Rectal smooth muscle tissue (tissue), 1 donor: ENCODE measurements at regions not wholly inside any gene's neighbourhood (a gene's known extent, or its start where the extent isn't known, plus 50 kb on each side); places are given as distances from the start of the nearest gene placed in this dataset.

ENCODE experiments used
- H3K27ac ChIP-seq: one replicate; pipeline ENCODE4 v1.7.0; 2013; ENCODE audit warnings: low read depth, low read length, inconsistent platforms
- H3K27me3 ChIP-seq: one replicate; pipeline ENCODE4 v1.7.0; 2013; ENCODE audit warnings: low read length; ENCODE audit not compliant: control insufficient read depth, insufficient read depth
- H3K36me3 ChIP-seq: one replicate; pipeline ENCODE4 v1.7.0; 2013; ENCODE audit warnings: low read length; ENCODE audit not compliant: control insufficient read depth, insufficient read depth
- H3K4me1 ChIP-seq: one replicate; pipeline ENCODE4 v1.7.0; 2013; ENCODE audit warnings: low read length; ENCODE audit not compliant: control insufficient read depth, insufficient read depth
- H3K4me3 ChIP-seq: one replicate; pipeline ENCODE4 v1.7.0; 2013; ENCODE audit warnings: low read length
- H3K9ac ChIP-seq: one replicate; pipeline ENCODE4 v1.7.0; 2013; ENCODE audit warnings: low read length

- Histone ChIP-seq H3K9ac (no peak overlapping the region), H3K27me3 (no peaks in the 10 kb centered on the region), H3K4me1 (no peaks in the 10 kb centered on the region), H3K27ac (no peak overlapping the region), H3K4me3 (no peak overlapping the region), H3K36me3 (no peaks in the 10 kb centered on the region)
Observed at GRCh38 chr3:168307893-168308292, 212.2 kb upstream of the GOLIM4 start.

DNA sequence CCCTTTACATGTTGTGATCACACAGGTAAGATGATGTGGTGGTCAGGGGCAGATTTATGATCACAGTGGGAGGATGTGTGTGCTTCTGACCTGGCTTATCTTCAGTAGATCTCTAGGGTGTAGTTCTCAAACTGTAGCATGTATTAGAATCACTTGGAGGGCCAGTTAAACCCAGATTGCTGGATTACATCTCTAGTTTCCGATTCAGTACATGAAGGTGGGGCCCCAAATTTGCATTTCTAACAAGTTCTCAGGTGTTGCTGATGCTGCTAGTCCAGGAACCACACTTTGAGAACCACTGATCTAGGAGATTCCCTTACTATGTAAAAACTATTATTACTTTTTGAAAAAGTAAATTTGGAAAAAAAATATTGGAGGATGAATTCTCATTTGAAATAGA is 199.3 kb upstream of the GOLIM4 start:
- no peaks in the 10 kb centered on the region for H3K36me3 ChIP-seq
- no peak overlapping the region for H3K9ac ChIP-seq
- H3K4me1 ChIP-seq = no peaks in the 10 kb centered on the region
- no peak overlapping the region for H3K27ac ChIP-seq
- no peaks in the 10 kb centered on the region for H3K27me3 ChIP-seq
- H3K4me3 ChIP-seq = no peak overlapping the region

GRCh38 chr3:168292296-168292695 is 196.6 kb upstream of the GOLIM4 start:
- no peaks in the 10 kb centered on the region for H3K27me3 ChIP-seq
- no peak overlapping the region for H3K27ac ChIP-seq
- no peaks in the 10 kb centered on the region for H3K4me1 ChIP-seq
- H3K4me3 ChIP-seq = no peak overlapping the region
- no peak overlapping the region for H3K9ac ChIP-seq
- no peaks in the 10 kb centered on the region for H3K36me3 ChIP-seq

GRCh38 chr3:168289471-168290008 is 193.8 kb upstream of the GOLIM4 start:
- Histone ChIP-seq H3K4me3 (no peak overlapping the region), H3K36me3 (no peaks in the 10 kb centered on the region), H3K27me3 (no peaks in the 10 kb centered on the region), H3K27ac (no peak overlapping the region), H3K4me1 (no peaks in the 10 kb centered on the region), H3K9ac (no peak overlapping the region)

- H3K4me1 ChIP-seq = no peaks in the 10 kb centered on the region
- no peak overlapping the region for H3K4me3 ChIP-seq
- H3K36me3 ChIP-seq = no peaks in the 10 kb centered on the region
- H3K9ac ChIP-seq = no peak overlapping the region
- H3K27me3 ChIP-seq = no peaks in the 10 kb centered on the region
- H3K27ac ChIP-seq = no peak overlapping the region
Observed at GRCh38 chr3:168288511-168289401, 193.0 kb upstream of the GOLIM4 start.

- Histone ChIP-seq H3K4me3 (no peak overlapping the region), H3K27me3 (no peaks in the 10 kb centered on the region), H3K27ac (no peak overlapping the region), H3K4me1 (no peaks in the 10 kb centered on the region), H3K9ac (no peak overlapping the region), H3K36me3 (no peaks in the 10 kb centered on the region)
Observed at GRCh38 chr3:168285506-168285905, 189.8 kb upstream of the GOLIM4 start.

- Histone ChIP-seq H3K27ac (no peak overlapping the region), H3K9ac (no peak overlapping the region), H3K4me3 (no peak overlapping the region), H3K27me3 (no peaks in the 10 kb centered on the region), H3K4me1 (no peaks in the 10 kb centered on the region), H3K36me3 (no peaks in the 10 kb centered on the region)
Observed at GRCh38 chr3:168284728-168285127, 189.0 kb upstream of the GOLIM4 start.

- Histone ChIP-seq H3K9ac (no peak overlapping the region), H3K4me3 (no peak overlapping the region), H3K36me3 (no peaks in the 10 kb centered on the region), H3K27me3 (no peaks in the 10 kb centered on the region), H3K4me1 (no peaks in the 10 kb centered on the region), H3K27ac (no peak overlapping the region)
Observed at GRCh38 chr3:168275662-168276061, 179.9 kb upstream of the GOLIM4 start.

GRCh38 chr3:168273917-168274316 is 178.2 kb upstream of the GOLIM4 start:
- H3K27ac ChIP-seq = no peak overlapping the region

DNA sequence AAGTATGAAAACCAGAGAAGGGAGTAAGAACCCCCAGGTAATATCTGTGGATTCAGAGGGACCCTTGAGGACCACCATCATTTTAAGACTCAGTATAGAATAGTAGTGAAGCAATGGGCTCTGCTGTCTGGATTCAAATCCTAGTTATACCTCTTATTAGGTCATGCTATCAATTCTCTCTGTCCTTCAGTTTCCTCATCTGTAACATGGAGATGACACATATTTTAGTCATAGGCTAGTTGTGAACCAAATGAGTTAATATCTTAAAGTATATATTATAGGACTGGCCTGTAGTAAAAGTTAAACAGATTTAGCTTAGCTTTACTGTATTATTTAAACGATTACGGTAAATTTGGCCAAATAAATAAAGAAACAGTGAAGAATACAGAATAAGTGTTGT is 177.3 kb upstream of the GOLIM4 start:
- Histone ChIP-seq H3K9ac (no peak overlapping the region), H3K27ac (no peak overlapping the region), H3K4me3 (no peak overlapping the region), H3K27me3 (no peaks in the 10 kb centered on the region), H3K4me1 (no peaks in the 10 kb centered on the region), H3K36me3 (no peaks in the 10 kb centered on the region)

More at GRCh38 chr3:168273917-168274316, 178.2 kb upstream of the GOLIM4 start:
- H3K36me3 ChIP-seq = no peaks in the 10 kb centered on the region
- no peak overlapping the region for H3K9ac ChIP-seq
- no peaks in the 10 kb centered on the region for H3K27me3 ChIP-seq
- no peaks in the 10 kb centered on the region for H3K4me1 ChIP-seq
- H3K4me3 ChIP-seq = no peak overlapping the region

- Histone ChIP-seq H3K27ac (no peak overlapping the region), H3K36me3 (no peaks in the 10 kb centered on the region), H3K4me1 (no peaks in the 10 kb centered on the region), H3K4me3 (no peak overlapping the region), H3K9ac (no peak overlapping the region), H3K27me3 (no peaks in the 10 kb centered on the region)
Observed at GRCh38 chr3:168272343-168272985, 176.7 kb upstream of the GOLIM4 start.

GRCh38 chr3:168271932-168272331 is 176.2 kb upstream of the GOLIM4 start:
- H3K9ac ChIP-seq = no peak overlapping the region
- H3K27ac ChIP-seq = no peak overlapping the region
- H3K4me1 ChIP-seq = no peaks in the 10 kb centered on the region
- no peaks in the 10 kb centered on the region for H3K36me3 ChIP-seq
- no peak overlapping the region for H3K4me3 ChIP-seq
- H3K27me3 ChIP-seq = no peaks in the 10 kb centered on the region
